ENCODE measurements at regions not wholly inside any gene's neighbourhood (a gene's known extent, or its start where the extent isn't known, plus 50 kb on each side); places are given as distances from the start of the nearest gene placed in this dataset.

- intact Hi-C loops (cut with DNase I): no loop called here
- ATAC-seq: no peak
- H3K9me3 ChIP-seq: no peaks in the 10 kb centered on the region
- peaks cover 0 to 30% (median 13%) of the 10 kb centered on the region in 7 donors for H3K27me3 ChIP-seq
- H3K4me3 ChIP-seq: no peak overlapping the region
- no peak for DNase-seq
- no peaks in the 10 kb centered on the region for H3K4me1 ChIP-seq
- no peaks in the 10 kb centered on the region for H3K36me3 ChIP-seq
- H3K27ac ChIP-seq: no peak overlapping the region
- no peak for TF ChIP-seq CTCF (IDR thresholded peaks at IDR 0.05)
- WGBS, 2 donors: 63 to 71% methylated on average over 2 of the region's 2 CpGs
Observed at GRCh38 chr1:17967623-17968255, 139.9 kb upstream of the IGSF21 start.

GRCh38 chr1:17970757-17971156, 136.8 kb upstream of the IGSF21 start:
- Histone ChIP-seq H3K27ac (no peak overlapping the region), H3K36me3 (no peaks in the 10 kb centered on the region), H3K4me1 (no peaks in the 10 kb centered on the region), H3K9me3 (no peaks in the 10 kb centered on the region), H3K27me3 (peaks cover 0 to 38% (median 14%) of the 10 kb centered on the region in 7 donors), H3K4me3 (no peak overlapping the region)
- ATAC-seq (no peak), DNase-seq (no peak)
- intact Hi-C loops (cut with DNase I): no loop called here
- WGBS, 2 donors: 82 to 89% methylated on average over 5 of the region's 5 CpGs
- no peak for TF ChIP-seq CTCF (IDR thresholded peaks at IDR 0.05)

DNA sequence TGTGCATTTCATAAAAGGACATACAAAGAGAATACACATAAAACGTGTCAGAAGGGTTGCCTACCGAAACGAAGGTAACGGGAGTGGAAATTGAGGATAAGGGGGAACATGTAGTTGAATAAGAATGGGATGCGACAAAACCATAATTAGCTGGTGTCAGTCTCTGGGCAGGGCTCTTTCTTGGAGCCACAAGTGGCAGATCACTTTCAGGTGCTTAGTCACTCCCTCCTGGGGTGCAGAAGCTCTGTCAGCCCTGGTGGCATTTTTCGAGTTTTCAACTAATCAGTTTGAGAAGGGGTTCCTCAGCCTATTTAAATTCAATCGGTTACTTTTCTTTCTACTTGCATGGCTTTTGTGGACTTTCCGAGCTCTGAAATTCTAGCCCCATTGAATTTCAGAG, 133.9 kb upstream of the IGSF21 start:
- TF ChIP-seq CTCF (IDR thresholded peaks at IDR 0.05): no peak
- no peak for DNase-seq
- Histone ChIP-seq H3K27me3 (peaks cover 0 to 40% (median 14%) of the 10 kb centered on the region in 7 donors), H3K36me3 (no peaks in the 10 kb centered on the region), H3K4me3 (no peak overlapping the region), H3K9me3 (no peaks in the 10 kb centered on the region), H3K4me1 (no peaks in the 10 kb centered on the region), H3K27ac (no peak overlapping the region)
- intact Hi-C loops (cut with DNase I): no loop called here
- WGBS, 2 donors: 57 to 64% methylated on average over 8 of the region's 8 CpGs
- no peak for ATAC-seq

DNA sequence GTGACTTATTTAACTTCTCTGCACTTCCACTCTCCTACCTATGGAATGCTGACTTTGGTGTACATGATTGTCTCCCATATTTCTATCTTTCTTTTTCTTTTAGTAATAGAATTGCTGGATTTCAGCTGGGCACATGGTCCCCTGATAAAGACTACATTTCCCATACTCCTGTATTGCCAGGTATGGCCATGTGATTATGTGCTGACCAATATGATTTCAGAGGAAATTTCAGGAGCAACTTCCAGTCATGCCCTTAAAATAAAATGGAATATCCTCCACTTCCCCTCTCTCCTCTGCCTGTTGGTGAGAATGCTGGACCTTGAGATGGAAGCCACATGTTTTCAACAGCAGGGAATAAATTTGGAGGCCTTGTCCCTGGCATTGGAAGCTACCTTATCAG, 130.7 kb upstream of the IGSF21 start:
- ATAC-seq (no peak), DNase-seq (no peak)
- H3K27me3 ChIP-seq: peaks cover 0 to 49% (median 21%) of the 10 kb centered on the region in 7 donors
- no peak overlapping the region for H3K4me3 ChIP-seq
- no peak for TF ChIP-seq CTCF (IDR thresholded peaks at IDR 0.05)
- no peaks in the 10 kb centered on the region for H3K4me1 ChIP-seq
- intact Hi-C loops (cut with DNase I): no loop called here
- H3K27ac ChIP-seq: no peak overlapping the region
- no peaks in the 10 kb centered on the region for H3K36me3 ChIP-seq
- H3K9me3 ChIP-seq: no peaks in the 10 kb centered on the region
